ENCODE measurements at regions not wholly inside any gene's neighbourhood (a gene's known extent, or its start where the extent isn't known, plus 50 kb on each side); places are given as distances from the start of the nearest gene placed in this dataset.
"Not testable (repeated sequence)": the region's sequence is repeated elsewhere in the genome, so short reads cannot be mapped to it uniquely, and the experiment has no call there.

DNA sequence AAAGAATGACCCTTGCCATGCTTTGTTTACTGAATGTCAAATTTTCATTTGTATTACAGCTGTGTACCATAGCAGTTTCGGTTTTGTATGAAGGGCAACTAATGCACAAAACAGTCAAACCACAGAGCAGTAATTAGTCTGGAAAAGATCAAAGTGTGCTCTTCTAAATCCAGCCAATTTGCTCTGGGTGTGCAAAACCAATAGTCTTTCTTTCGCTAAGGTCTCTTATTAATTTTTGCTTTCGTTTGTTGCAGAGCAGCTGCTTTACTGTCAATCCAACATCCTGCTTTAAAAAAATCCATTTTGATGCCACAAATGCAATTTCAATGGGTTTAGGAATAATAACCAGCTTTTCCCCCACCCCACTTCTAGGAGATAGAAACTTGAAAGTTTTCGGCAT lies 114.2 kb downstream of the BRMS1L start:
- no peak for DNase-seq (ENCODE audit: low spot score)

DNA sequence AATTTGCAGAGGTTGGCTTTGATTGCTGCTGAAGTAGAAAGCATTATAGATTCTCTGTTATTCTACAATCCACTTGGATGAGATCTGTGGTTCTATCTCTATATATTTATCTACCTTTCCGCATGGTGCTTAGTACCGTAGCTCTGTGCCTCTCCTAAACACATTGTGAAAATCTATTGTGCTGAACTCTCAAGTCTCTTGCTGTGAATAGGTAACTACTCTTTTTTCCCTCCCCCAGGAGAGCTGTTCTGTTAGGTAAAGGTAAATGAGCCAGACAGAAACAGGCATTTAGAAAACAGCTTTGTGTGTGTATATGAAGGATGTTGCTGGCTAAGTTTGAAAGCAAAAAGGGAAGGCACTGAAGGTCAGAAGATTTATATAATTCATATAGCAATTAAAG lies 112.6 kb downstream of the BRMS1L start:
- no peak for DNase-seq (ENCODE audit: low spot score)

DNA sequence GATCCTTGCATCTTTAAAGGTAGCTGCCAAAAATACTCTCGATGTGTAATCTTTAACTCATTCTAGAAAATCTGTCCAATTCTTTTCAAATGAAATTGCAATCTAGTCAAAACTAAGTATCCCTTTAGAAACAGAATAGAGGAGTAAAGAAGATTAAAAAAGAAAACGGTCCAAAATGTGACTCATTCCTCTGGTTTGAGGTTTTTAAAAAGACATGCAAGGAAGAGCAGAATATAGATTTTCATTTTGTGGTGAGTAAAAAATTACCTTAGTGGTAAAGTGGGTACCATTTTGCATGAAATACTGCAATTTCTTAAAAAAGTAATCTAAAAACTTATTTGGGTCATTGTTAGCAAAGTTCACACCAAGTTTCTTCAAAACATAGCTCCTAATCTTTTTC lies 108.4 kb downstream of the BRMS1L start:
- no peak for DNase-seq (ENCODE audit: low spot score)

- no peak for DNase-seq (ENCODE audit: low spot score)
Measured at GRCh38 chr14:35932659-35933159, 106.6 kb downstream of the BRMS1L start.

GRCh38 chr14:35932136-35932535 lies 106.0 kb downstream of the BRMS1L start:
- no peak for DNase-seq (ENCODE audit: low spot score)

- no peak for DNase-seq (ENCODE audit: low spot score)
Measured at GRCh38 chr14:35931346-35931745, 105.2 kb downstream of the BRMS1L start.

GRCh38 chr14:35929186-35929585 lies 103.0 kb downstream of the BRMS1L start:
- DNase-seq (ENCODE audit: low spot score), result no peak

- peak; percentile 56 for DNase-seq (ENCODE audit: low spot score)
Measured at GRCh38 chr14:35927727-35928126, 101.6 kb downstream of the BRMS1L start.

GRCh38 chr14:35925319-35925718 lies 99.2 kb downstream of the BRMS1L start:
- DNase-seq (ENCODE audit: low spot score), result no peak

DNA sequence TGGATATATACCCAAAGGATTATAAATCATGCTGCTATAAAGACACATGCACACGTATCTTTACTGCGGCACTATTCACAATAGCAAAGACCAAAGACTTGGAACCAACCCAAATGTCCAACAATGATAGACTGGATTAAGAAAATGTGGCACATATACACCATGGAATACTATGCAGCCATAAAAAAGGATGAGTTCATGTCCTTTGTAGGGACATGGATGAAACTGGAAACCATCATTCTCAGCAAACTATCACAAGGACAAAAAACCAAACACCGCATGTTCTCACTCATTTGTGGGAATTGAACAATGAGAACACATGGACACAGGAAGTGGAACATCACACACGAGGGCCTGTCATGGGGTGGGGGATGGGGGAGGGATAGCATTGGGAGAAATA lies 96.5 kb downstream of the BRMS1L start:
- DNase-seq (ENCODE audit: low spot score), result not testable (repeated sequence)

DNA sequence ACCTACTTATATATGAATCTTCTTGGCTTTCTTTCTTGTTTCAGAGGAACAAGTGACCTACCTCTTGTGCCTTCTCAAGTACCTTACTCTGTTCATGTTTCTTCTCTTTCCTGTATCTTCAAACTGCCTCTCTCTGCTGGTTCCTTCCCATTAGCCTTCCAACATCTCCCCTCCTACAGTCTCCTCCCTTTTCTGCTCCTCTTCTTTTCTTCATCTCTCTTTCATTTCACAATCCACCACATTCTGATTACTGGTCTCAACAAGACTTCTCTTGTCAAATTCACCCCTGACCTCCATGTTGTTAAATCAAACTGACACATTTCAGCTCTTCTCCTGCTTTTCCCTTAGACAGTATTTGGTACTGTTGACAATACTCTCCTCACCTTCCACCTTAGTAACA lies 95.6 kb downstream of the BRMS1L start:
- no peak for DNase-seq (ENCODE audit: low spot score)

Data from kidney tubule cell (primary cell).